ENCODE measurements at regions not wholly inside any gene's neighbourhood (a gene's known extent, or its start where the extent isn't known, plus 50 kb on each side); places are given as distances from the start of the nearest gene placed in this dataset.

- H3K36me3 ChIP-seq (ENCODE audit: control insufficient read depth in 4 of 4, insufficient read depth in 4 of 4, low read length in 3 of 4): no peaks in the 10 kb centered on the region
- no peak overlapping the region for H3K4me3 ChIP-seq (ENCODE audit: control insufficient read depth in 1 of 7, extremely low read depth in 1 of 7, insufficient read depth in 4 of 7, low read depth in 2 of 7, low read length in 6 of 7)
- CTCF ChIA-PET: no interaction called here
- no peak overlapping the region for H3K27ac ChIP-seq (ENCODE audit: insufficient read depth in 1 of 2, low read depth in 1 of 2, low read length in 2 of 2, poor library complexity in 1 of 2, severe bottlenecking in 2 of 2)
- POLR2A ChIA-PET: no interaction called here
- H3K9me3 ChIP-seq (ENCODE audit: control extremely low read depth in 1 of 5, control insufficient read depth in 4 of 5, insufficient read depth in 2 of 5, low read depth in 1 of 5, low read length in 4 of 5): peaks cover 2 to 10% (median 4%) of the 10 kb centered on the region in 5 experiments
- H3K27me3 ChIP-seq (replicated peaks in 2 of 5; ENCODE audit: control insufficient read depth in 4 of 5, insufficient read depth in 5 of 5, low read length in 4 of 5): no peaks in the 10 kb centered on the region
- no CpG with 5 or more reads among the region's 7 CpGs for WGBS (ENCODE audit: insufficient coverage)
- no peaks in the 10 kb centered on the region for H3K4me1 ChIP-seq (ENCODE audit: control extremely low read depth in 1 of 4, control insufficient read depth in 4 of 4, insufficient read depth in 4 of 4, low read length in 3 of 4)
- DNase-seq: no peak
Measured at GRCh38 chr5:3511934-3512333, 83.7 kb upstream of the IRX1 start.

- CTCF ChIA-PET: no interaction called here
- H3K27me3 ChIP-seq (replicated peaks in 2 of 5; ENCODE audit: control insufficient read depth in 4 of 5, insufficient read depth in 5 of 5, low read length in 4 of 5): no peaks in the 10 kb centered on the region
- H3K4me1 ChIP-seq (ENCODE audit: control extremely low read depth in 1 of 4, control insufficient read depth in 4 of 4, insufficient read depth in 4 of 4, low read length in 3 of 4): no peaks in the 10 kb centered on the region
- DNase-seq: no peak
- no peak overlapping the region for H3K27ac ChIP-seq (ENCODE audit: insufficient read depth in 1 of 2, low read depth in 1 of 2, low read length in 2 of 2, poor library complexity in 1 of 2, severe bottlenecking in 2 of 2)
- WGBS (ENCODE audit: insufficient coverage): 90% methylated on average over 3 of the region's 9 CpGs
- POLR2A ChIA-PET: no interaction called here
- H3K36me3 ChIP-seq (ENCODE audit: control insufficient read depth in 4 of 4, insufficient read depth in 4 of 4, low read length in 3 of 4): no peaks in the 10 kb centered on the region
- H3K9me3 ChIP-seq (ENCODE audit: control extremely low read depth in 1 of 5, control insufficient read depth in 4 of 5, insufficient read depth in 2 of 5, low read depth in 1 of 5, low read length in 4 of 5): peaks cover 2 to 10% (median 4%) of the 10 kb centered on the region in 5 experiments
- no peak overlapping the region for H3K4me3 ChIP-seq (ENCODE audit: control insufficient read depth in 1 of 7, extremely low read depth in 1 of 7, insufficient read depth in 4 of 7, low read depth in 2 of 7, low read length in 6 of 7)
Measured at GRCh38 chr5:3511519-3511918, 84.1 kb upstream of the IRX1 start.

GRCh38 chr5:3510642-3511417 lies 84.8 kb upstream of the IRX1 start:
- no peaks in the 10 kb centered on the region for H3K36me3 ChIP-seq (ENCODE audit: control insufficient read depth in 4 of 4, insufficient read depth in 4 of 4, low read length in 3 of 4)
- CTCF ChIA-PET: no interaction called here
- WGBS (ENCODE audit: insufficient coverage): 89% methylated on average over 14 of the region's 18 CpGs
- no peaks in the 10 kb centered on the region for H3K4me1 ChIP-seq (ENCODE audit: control extremely low read depth in 1 of 4, control insufficient read depth in 4 of 4, insufficient read depth in 4 of 4, low read length in 3 of 4)
- H3K27me3 ChIP-seq (replicated peaks in 2 of 5; ENCODE audit: control insufficient read depth in 4 of 5, insufficient read depth in 5 of 5, low read length in 4 of 5): no peaks in the 10 kb centered on the region
- no peak overlapping the region for H3K27ac ChIP-seq (ENCODE audit: insufficient read depth in 1 of 2, low read depth in 1 of 2, low read length in 2 of 2, poor library complexity in 1 of 2, severe bottlenecking in 2 of 2)
- no peak overlapping the region for H3K4me3 ChIP-seq (ENCODE audit: control insufficient read depth in 1 of 7, extremely low read depth in 1 of 7, insufficient read depth in 4 of 7, low read depth in 2 of 7, low read length in 6 of 7)
- POLR2A ChIA-PET: no interaction called here
- DNase-seq: no peak
- H3K9me3 ChIP-seq (ENCODE audit: control extremely low read depth in 1 of 5, control insufficient read depth in 4 of 5, insufficient read depth in 2 of 5, low read depth in 1 of 5, low read length in 4 of 5): peaks cover 2 to 10% (median 4%) of the 10 kb centered on the region in 5 experiments

GRCh38 chr5:3509290-3509689 lies 86.3 kb upstream of the IRX1 start:
- DNase-seq: no peak
- 83% methylated on average over 1 of the region's 3 CpGs for WGBS (ENCODE audit: insufficient coverage)
- POLR2A ChIA-PET: no interaction called here
- peaks cover 2 to 10% (median 4%) of the 10 kb centered on the region in 5 experiments for H3K9me3 ChIP-seq (ENCODE audit: control extremely low read depth in 1 of 5, control insufficient read depth in 4 of 5, insufficient read depth in 2 of 5, low read depth in 1 of 5, low read length in 4 of 5)
- H3K4me1 ChIP-seq (ENCODE audit: control extremely low read depth in 1 of 4, control insufficient read depth in 4 of 4, insufficient read depth in 4 of 4, low read length in 3 of 4): no peaks in the 10 kb centered on the region
- no peak overlapping the region for H3K4me3 ChIP-seq (ENCODE audit: control insufficient read depth in 1 of 7, extremely low read depth in 1 of 7, insufficient read depth in 4 of 7, low read depth in 2 of 7, low read length in 6 of 7)
- no peaks in the 10 kb centered on the region for H3K36me3 ChIP-seq (ENCODE audit: control insufficient read depth in 4 of 4, insufficient read depth in 4 of 4, low read length in 3 of 4)
- H3K27ac ChIP-seq (ENCODE audit: insufficient read depth in 1 of 2, low read depth in 1 of 2, low read length in 2 of 2, poor library complexity in 1 of 2, severe bottlenecking in 2 of 2): no peak overlapping the region
- CTCF ChIA-PET: no interaction called here
- no peaks in the 10 kb centered on the region for H3K27me3 ChIP-seq (replicated peaks in 2 of 5; ENCODE audit: control insufficient read depth in 4 of 5, insufficient read depth in 5 of 5, low read length in 4 of 5)

- DNase-seq: no peak
- peaks cover 2 to 10% (median 4%) of the 10 kb centered on the region in 5 experiments for H3K9me3 ChIP-seq (ENCODE audit: control extremely low read depth in 1 of 5, control insufficient read depth in 4 of 5, insufficient read depth in 2 of 5, low read depth in 1 of 5, low read length in 4 of 5)
- H3K27ac ChIP-seq (ENCODE audit: insufficient read depth in 1 of 2, low read depth in 1 of 2, low read length in 2 of 2, poor library complexity in 1 of 2, severe bottlenecking in 2 of 2): no peak overlapping the region
- H3K4me1 ChIP-seq (ENCODE audit: control extremely low read depth in 1 of 4, control insufficient read depth in 4 of 4, insufficient read depth in 4 of 4, low read length in 3 of 4): no peaks in the 10 kb centered on the region
- no peak overlapping the region for H3K4me3 ChIP-seq (ENCODE audit: control insufficient read depth in 1 of 7, extremely low read depth in 1 of 7, insufficient read depth in 4 of 7, low read depth in 2 of 7, low read length in 6 of 7)
- no peaks in the 10 kb centered on the region for H3K27me3 ChIP-seq (replicated peaks in 2 of 5; ENCODE audit: control insufficient read depth in 4 of 5, insufficient read depth in 5 of 5, low read length in 4 of 5)
- H3K36me3 ChIP-seq (ENCODE audit: control insufficient read depth in 4 of 4, insufficient read depth in 4 of 4, low read length in 3 of 4): no peaks in the 10 kb centered on the region
- 100% methylated on average over 2 of the region's 3 CpGs for WGBS (ENCODE audit: insufficient coverage)
- CTCF ChIA-PET: no interaction called here
- POLR2A ChIA-PET: no interaction called here
Measured at GRCh38 chr5:3508395-3508794, 87.2 kb upstream of the IRX1 start.

- Histone ChIP-seq H3K9me3 (ENCODE audit: control extremely low read depth in 1 of 5, control insufficient read depth in 4 of 5, insufficient read depth in 2 of 5, low read depth in 1 of 5, low read length in 4 of 5) (peaks cover 0 to 6% (median 0%) of the 10 kb centered on the region in 5 experiments), H3K27me3 (replicated peaks in 2 of 5; ENCODE audit: control insufficient read depth in 4 of 5, insufficient read depth in 5 of 5, low read length in 4 of 5) (no peaks in the 10 kb centered on the region), H3K36me3 (ENCODE audit: control insufficient read depth in 4 of 4, insufficient read depth in 4 of 4, low read length in 3 of 4) (no peaks in the 10 kb centered on the region), H3K4me3 (ENCODE audit: control insufficient read depth in 1 of 7, extremely low read depth in 1 of 7, insufficient read depth in 4 of 7, low read depth in 2 of 7, low read length in 6 of 7) (no peak overlapping the region), H3K27ac (ENCODE audit: insufficient read depth in 1 of 2, low read depth in 1 of 2, low read length in 2 of 2, poor library complexity in 1 of 2, severe bottlenecking in 2 of 2) (no peak overlapping the region), H3K4me1 (ENCODE audit: control extremely low read depth in 1 of 4, control insufficient read depth in 4 of 4, insufficient read depth in 4 of 4, low read length in 3 of 4) (no peaks in the 10 kb centered on the region)
- DNase-seq: no peak
- ChIA-PET POLR2A (no interaction called here), CTCF (interaction anchor here (0.6 kb wide), 1 partner anchor 41 kb away, joined by 3 read pairs; no protein-coding TSS in a partner anchor)
- 94% methylated on average over 13 of the region's 18 CpGs for WGBS (ENCODE audit: insufficient coverage)
Measured at GRCh38 chr5:3490957-3491507, 104.6 kb upstream of the IRX1 start.

GRCh38 chr5:3489239-3489843 lies 106.3 kb upstream of the IRX1 start:
- ChIA-PET POLR2A (no interaction called here), CTCF (no interaction called here)
- Histone ChIP-seq H3K27me3 (replicated peaks in 2 of 5; ENCODE audit: control insufficient read depth in 4 of 5, insufficient read depth in 5 of 5, low read length in 4 of 5) (no peaks in the 10 kb centered on the region), H3K36me3 (ENCODE audit: control insufficient read depth in 4 of 4, insufficient read depth in 4 of 4, low read length in 3 of 4) (no peaks in the 10 kb centered on the region), H3K4me3 (ENCODE audit: control insufficient read depth in 1 of 7, extremely low read depth in 1 of 7, insufficient read depth in 4 of 7, low read depth in 2 of 7, low read length in 6 of 7) (no peak overlapping the region), H3K4me1 (ENCODE audit: control extremely low read depth in 1 of 4, control insufficient read depth in 4 of 4, insufficient read depth in 4 of 4, low read length in 3 of 4) (no peaks in the 10 kb centered on the region), H3K27ac (ENCODE audit: insufficient read depth in 1 of 2, low read depth in 1 of 2, low read length in 2 of 2, poor library complexity in 1 of 2, severe bottlenecking in 2 of 2) (no peak overlapping the region), H3K9me3 (ENCODE audit: control extremely low read depth in 1 of 5, control insufficient read depth in 4 of 5, insufficient read depth in 2 of 5, low read depth in 1 of 5, low read length in 4 of 5) (peaks cover 0 to 6% (median 0%) of the 10 kb centered on the region in 5 experiments)
- WGBS (ENCODE audit: insufficient coverage): 98% methylated on average over 15 of the region's 21 CpGs
- DNase-seq: no peak
